GM10248 (cell line): ENCODE measurements at regions not wholly inside any gene's neighbourhood (a gene's known extent, or its start where the extent isn't known, plus 50 kb on each side); places are given as distances from the start of the nearest gene placed in this dataset.

Experiments used
- CTCF ChIA-PET: fragments of 300-600 bp; sonication (Branson Sonifier 250); formaldehyde crosslinking; extraction: SDS; loops from one replicate; lab custom pipeline; 2021; ENCODE audit warnings: antibody characterized with exemption; lab: Yijun Ruan, JAX
- POLR2A ChIA-PET: fragments of 350-650 bp; sonication (Branson Sonifier 250); formaldehyde crosslinking; extraction: SDS; loops from one replicate; lab custom pipeline; 2020; ENCODE audit warnings: antibody characterized with exemption; lab: Yijun Ruan, JAX
- DNase-seq: peaks from one replicate; pipeline ENCODE4 v3.0.0; 2012; ENCODE audit errors: extremely low spot score
- CTCF ChIP-seq: IDR thresholded peaks from 2 replicates; pipeline ENCODE4 v1.5.1; 2012; ENCODE audit warnings: mild to moderate bottlenecking, low read depth; ENCODE audit errors: extremely low read depth, missing control alignments, control extremely low read depth

DNA sequence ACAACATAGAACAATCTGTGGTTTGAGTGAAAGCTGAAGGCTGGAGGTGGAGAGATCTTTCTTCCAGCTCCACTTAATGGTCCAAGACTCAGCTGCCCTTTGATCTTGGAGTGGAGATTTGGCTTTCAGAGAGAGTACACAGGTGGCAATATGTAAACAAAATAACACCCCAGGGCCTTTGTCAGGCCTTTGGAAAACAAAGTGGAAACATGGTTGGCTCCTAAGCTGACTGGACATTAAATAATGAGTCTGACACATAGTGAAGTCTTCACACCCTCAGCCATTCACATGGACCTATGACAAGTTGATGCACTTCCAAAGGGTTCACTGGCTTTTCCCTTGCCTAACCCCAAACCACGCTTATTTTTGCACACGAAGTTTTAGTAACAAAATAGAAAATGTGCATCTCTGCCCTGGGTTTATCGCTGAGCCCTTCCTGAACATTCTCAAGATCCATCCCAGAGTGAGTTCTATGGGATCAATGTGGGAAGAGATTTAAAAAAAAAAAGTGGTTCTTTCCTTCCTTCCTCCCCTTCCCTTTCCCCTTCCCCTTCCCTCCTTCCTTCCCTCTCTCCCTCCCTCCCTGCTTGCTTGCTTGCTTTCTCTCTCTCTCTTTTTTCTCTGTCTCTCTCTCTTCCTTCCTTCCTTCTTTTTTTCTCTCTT is 201.3 kb upstream of the NT5C1B start:
- no peak for DNase-seq
- CTCF ChIA-PET = interaction anchor here (0.7 kb wide), 1 partner anchor 10 kb away, joined by 3 read pairs; no protein-coding TSS in a partner anchor
- TF ChIP-seq CTCF = no peak
- POLR2A ChIA-PET = no interaction called here

GRCh38 chr2:18788592-18788991 is 199.2 kb upstream of the NT5C1B start:
- CTCF ChIA-PET = interaction anchor here (1.9 kb wide), 1 partner anchor 11 kb away, joined by 5 read pairs; no protein-coding TSS in a partner anchor
- TF ChIP-seq CTCF = no peak
- POLR2A ChIA-PET = no interaction called here

DNA sequence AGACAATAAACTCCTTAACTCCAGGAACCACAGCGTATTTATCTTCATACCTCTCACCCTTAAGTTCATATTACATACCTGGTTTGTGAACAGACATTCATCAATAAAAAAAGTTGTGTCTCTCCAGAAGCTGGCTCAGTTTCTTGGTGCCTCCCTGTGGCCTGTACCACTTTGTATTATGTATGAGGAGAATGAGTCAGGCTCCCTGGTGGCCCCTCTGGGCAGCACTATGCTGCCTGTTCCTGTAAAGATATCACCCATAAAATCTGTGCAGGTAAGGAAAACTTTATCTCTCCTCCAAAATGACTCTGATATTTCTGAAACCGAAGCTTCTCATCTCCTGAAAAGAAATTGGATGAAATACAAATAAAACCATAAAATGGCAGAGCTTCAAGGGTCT is 198.4 kb upstream of the NT5C1B start:
- ChIA-PET POLR2A (no interaction called here), CTCF (interaction anchor here (1.9 kb wide), 1 partner anchor 10 kb away, joined by 5 read pairs; no protein-coding TSS in a partner anchor)
- DNase-seq = no peak
- no peak for TF ChIP-seq CTCF

More at GRCh38 chr2:18788592-18788991, 199.2 kb upstream of the NT5C1B start:
- DNase-seq = no peak

GRCh38 chr2:18784245-18784644 is 194.9 kb upstream of the NT5C1B start:
- POLR2A ChIA-PET = no interaction called here
- CTCF ChIA-PET = no interaction called here
- no peak for DNase-seq
- TF ChIP-seq CTCF = no peak

DNA sequence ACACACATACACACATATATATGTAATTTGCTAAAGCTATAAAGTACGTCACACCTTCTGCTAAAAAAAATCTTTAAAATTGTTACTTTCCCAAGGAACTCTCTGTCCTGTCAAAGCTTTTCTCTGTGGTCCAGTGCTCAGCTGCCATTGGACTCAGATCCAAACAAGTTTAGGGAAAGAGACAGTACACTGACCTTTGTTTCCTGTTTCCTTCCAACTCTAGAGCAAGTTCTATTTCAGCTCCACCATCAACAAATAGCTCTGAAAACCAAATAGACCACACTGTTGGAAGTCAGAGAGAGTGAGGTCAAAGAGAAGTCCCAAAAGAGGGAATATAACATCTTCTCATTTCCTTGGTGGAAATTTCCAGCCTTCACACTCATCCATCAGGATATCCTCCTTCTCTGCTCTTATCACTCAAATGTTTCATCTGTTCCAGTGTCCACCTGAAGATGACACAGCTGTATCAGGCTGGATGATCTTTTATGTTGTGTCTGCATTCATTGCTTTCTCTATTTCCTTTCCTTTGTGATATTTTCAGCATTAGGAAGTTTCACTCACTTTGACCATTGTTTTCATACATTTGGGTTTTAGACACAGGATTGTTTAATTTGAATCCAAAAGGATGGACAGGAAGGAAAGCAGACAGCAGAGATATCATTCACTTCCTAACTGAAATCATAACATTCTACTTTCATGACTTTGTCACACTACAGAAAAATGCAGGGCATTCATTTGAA is 192.3 kb upstream of the NT5C1B start:
- POLR2A ChIA-PET = no interaction called here
- DNase-seq = no peak
- no peak for TF ChIP-seq CTCF
- CTCF ChIA-PET = no interaction called here

GRCh38 chr2:18777250-18777812 is 188.0 kb upstream of the NT5C1B start:
- no peak for DNase-seq
- POLR2A ChIA-PET = no interaction called here
- TF ChIP-seq CTCF = no peak
- CTCF ChIA-PET = interaction anchor here (1.0 to 1.5 kb wide), 4 partner anchors 10 to 256 kb away, joined by 3 to 5 read pairs (median 4); no protein-coding TSS in a partner anchor
